Activated T-cell treated with anti-CD3 and anti-CD28 coated beads, Interleukin-2, amount 50 U/mL, for 4 hours (primary cell): ENCODE measurements at regions not wholly inside any gene's neighbourhood (a gene's known extent, or its start where the extent isn't known, plus 50 kb on each side); places are given as distances from the start of the nearest gene placed in this dataset.

Experiments
- ATAC-seq, 2 donors: fragments of 200-7000 bp; cut with Tn5 transposase; one replicate each; pipeline ENCODE4 v1.10.0; 2021
- DNase-seq: peaks from one replicate; pipeline ENCODE4 v3.0.0-alpha.2; 2020
- H3K27me3 Mint-ChIP-seq: one replicate; pipeline ENCODE4 v1.8.0; 2021; ENCODE audit warnings: low read depth, mixed read lengths
- H3K36me3 Mint-ChIP-seq: one replicate; pipeline ENCODE4 v1.8.0; 2022; ENCODE audit warnings: mixed read lengths; ENCODE audit not compliant: insufficient read depth
- H3K4me1 Mint-ChIP-seq: one replicate; pipeline ENCODE4 v1.8.0; 2021; ENCODE audit warnings: low read depth, mixed read lengths
- H3K4me3 Mint-ChIP-seq: one replicate; pipeline ENCODE4 v1.8.0; 2021; ENCODE audit warnings: mild to moderate bottlenecking, moderate library complexity, mixed read lengths
- H3K9me3 Mint-ChIP-seq: one replicate; pipeline ENCODE4 v1.8.0; 2021; ENCODE audit warnings: mixed read lengths

DNA sequence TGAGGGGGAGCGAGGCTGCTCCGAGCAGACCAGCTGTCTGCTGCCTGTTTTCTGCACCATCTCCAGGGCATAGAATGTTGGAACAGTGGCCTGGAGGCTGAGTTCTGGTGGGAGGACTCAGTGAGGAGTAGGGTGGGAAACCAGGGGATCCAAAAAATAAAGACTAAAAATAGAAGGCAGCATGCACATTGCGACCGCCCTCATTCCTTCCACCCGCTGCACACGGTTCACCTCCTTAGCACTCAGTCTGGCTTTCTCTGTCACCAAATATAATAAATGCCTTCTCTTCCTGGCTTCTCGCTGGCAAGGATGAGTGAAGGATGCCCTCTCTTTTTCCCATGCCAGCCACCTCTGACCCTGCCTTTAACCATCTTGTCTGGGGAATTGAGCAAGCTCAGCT lies 146.2 kb downstream of the AACS start:
- H3K36me3 Mint-ChIP-seq, result no peaks in the 10 kb centered on the region
- no peak overlapping the region for H3K4me3 Mint-ChIP-seq
- DNase-seq, result no peak
- H3K4me1 Mint-ChIP-seq, result no peaks in the 10 kb centered on the region
- H3K9me3 Mint-ChIP-seq, result no peaks in the 10 kb centered on the region
- ATAC-seq, result no peak
- peaks cover 20% of the 10 kb centered on the region for H3K27me3 Mint-ChIP-seq

- DNase-seq (no peak), ATAC-seq (no peak)
- Mint-ChIP-seq H3K4me3 (no peak overlapping the region), H3K36me3 (no peaks in the 10 kb centered on the region), H3K4me1 (no peaks in the 10 kb centered on the region), H3K9me3 (no peaks in the 10 kb centered on the region), H3K27me3 (peaks cover 9% of the 10 kb centered on the region)
These were observed 149.1 kb downstream of the AACS start for GRCh38 chr12:125214289-125214688.

GRCh38 chr12:125216756-125217155 lies 151.5 kb downstream of the AACS start:
- no peak for ATAC-seq

GRCh38 chr12:125217308-125217707 lies 152.1 kb downstream of the AACS start:
- no peaks in the 10 kb centered on the region for H3K9me3 Mint-ChIP-seq
- no peak for ATAC-seq
- H3K4me3 Mint-ChIP-seq, result no peak overlapping the region
- peaks cover 8% of the 10 kb centered on the region for H3K27me3 Mint-ChIP-seq
- H3K36me3 Mint-ChIP-seq, result no peaks in the 10 kb centered on the region
- H3K4me1 Mint-ChIP-seq, result no peaks in the 10 kb centered on the region
- no peak for DNase-seq

More at GRCh38 chr12:125216756-125217155, 151.5 kb downstream of the AACS start:
- no peak for DNase-seq
- no peaks in the 10 kb centered on the region for H3K4me1 Mint-ChIP-seq
- H3K9me3 Mint-ChIP-seq, result no peaks in the 10 kb centered on the region
- H3K36me3 Mint-ChIP-seq, result no peaks in the 10 kb centered on the region
- H3K4me3 Mint-ChIP-seq, result no peak overlapping the region
- peaks cover 8% of the 10 kb centered on the region for H3K27me3 Mint-ChIP-seq

GRCh38 chr12:125218952-125219351 lies 153.7 kb downstream of the AACS start:
- Mint-ChIP-seq H3K4me1 (no peaks in the 10 kb centered on the region), H3K4me3 (no peak overlapping the region)
- DNase-seq, result no peak

GRCh38 chr12:125220404-125221273 lies 155.4 kb downstream of the AACS start:
- Mint-ChIP-seq H3K4me1 (no peaks in the 10 kb centered on the region), H3K27me3 (peaks cover 11% of the 10 kb centered on the region), H3K36me3 (no peaks in the 10 kb centered on the region), H3K4me3 (no peak overlapping the region), H3K9me3 (no peaks in the 10 kb centered on the region)
- no peak for DNase-seq
- no peak for ATAC-seq

More at GRCh38 chr12:125218952-125219351, 153.7 kb downstream of the AACS start:
- Mint-ChIP-seq H3K36me3 (no peaks in the 10 kb centered on the region), H3K27me3 (peaks cover 9% of the 10 kb centered on the region), H3K9me3 (no peaks in the 10 kb centered on the region)
- no peak for ATAC-seq

- ATAC-seq (no peak), DNase-seq (no peak)
- Mint-ChIP-seq H3K36me3 (no peaks in the 10 kb centered on the region), H3K9me3 (no peaks in the 10 kb centered on the region), H3K4me3 (no peak overlapping the region), H3K27me3 (peaks cover 12% of the 10 kb centered on the region), H3K4me1 (no peaks in the 10 kb centered on the region)
These were observed 156.4 kb downstream of the AACS start for GRCh38 chr12:125221602-125222001.

- peaks cover 14% of the 10 kb centered on the region for H3K27me3 Mint-ChIP-seq
- ATAC-seq (no peak), DNase-seq (no peak)
- no peaks in the 10 kb centered on the region for H3K36me3 Mint-ChIP-seq
- no peaks in the 10 kb centered on the region for H3K9me3 Mint-ChIP-seq
- no peaks in the 10 kb centered on the region for H3K4me1 Mint-ChIP-seq
- no peak overlapping the region for H3K4me3 Mint-ChIP-seq
These were observed 157.6 kb downstream of the AACS start for GRCh38 chr12:125222876-125223275.

DNA sequence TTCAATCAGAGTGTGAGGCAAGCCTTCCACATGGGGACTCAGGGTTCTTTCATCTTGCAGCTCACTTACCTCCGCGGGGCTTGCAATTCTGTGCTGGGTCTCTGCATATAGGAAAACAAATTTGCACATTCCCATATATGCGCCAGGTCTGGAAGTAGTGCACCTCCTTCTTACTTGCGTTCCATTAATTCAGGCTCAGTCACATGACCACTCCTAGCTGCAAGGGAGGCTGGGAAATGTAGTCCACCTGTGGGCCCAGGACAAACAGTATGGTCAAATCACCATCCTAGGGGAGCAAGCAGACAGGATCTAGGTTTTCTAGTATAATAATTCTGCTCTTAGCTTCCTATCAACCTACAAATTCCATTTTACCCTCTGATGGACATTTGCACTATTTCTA lies 160.4 kb downstream of the AACS start:
- Mint-ChIP-seq H3K9me3 (no peaks in the 10 kb centered on the region), H3K4me1 (no peaks in the 10 kb centered on the region), H3K36me3 (no peaks in the 10 kb centered on the region), H3K4me3 (no peak overlapping the region), H3K27me3 (peaks cover 14% of the 10 kb centered on the region)
- ATAC-seq, result no peak
- no peak for DNase-seq

DNA sequence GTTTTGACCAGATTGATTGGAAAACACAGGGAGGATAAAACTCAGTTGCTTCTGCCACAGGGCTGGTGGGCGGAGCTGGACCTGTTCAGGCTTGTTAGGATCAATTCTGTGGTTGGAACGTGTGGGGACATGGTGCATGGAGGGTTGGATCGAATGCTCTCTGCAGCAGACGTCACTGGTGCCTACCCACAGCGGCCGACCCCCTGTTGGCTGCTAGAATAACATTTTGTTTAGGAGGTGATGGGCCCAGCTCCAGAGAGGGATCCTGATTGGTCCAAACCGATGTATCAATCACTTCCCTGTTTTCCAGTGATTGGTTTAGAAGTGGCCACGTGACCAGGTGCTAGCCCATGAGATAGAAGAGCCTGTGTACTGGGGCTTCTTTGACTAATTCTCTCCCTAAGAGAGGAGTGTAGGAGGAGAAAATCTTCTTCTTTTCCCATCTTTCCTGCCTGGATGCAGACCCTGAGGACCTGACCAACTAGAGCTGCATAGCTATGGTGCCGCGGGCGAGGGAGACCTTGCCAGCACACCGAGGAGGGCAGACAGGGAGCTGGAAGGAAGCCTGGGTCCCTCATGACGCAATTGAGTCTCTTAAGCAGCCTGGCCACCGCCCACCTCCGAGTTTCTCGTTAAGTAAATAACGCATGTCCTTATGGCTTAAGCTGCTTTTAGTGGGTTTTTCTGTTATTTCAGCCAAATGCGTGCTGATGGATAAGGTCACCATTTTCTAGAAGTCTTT lies 163.5 kb downstream of the AACS start:
- no peaks in the 10 kb centered on the region for H3K9me3 Mint-ChIP-seq
- ATAC-seq (no peak), DNase-seq (no peak)
- no peak overlapping the region for H3K4me3 Mint-ChIP-seq
- peaks cover 10% of the 10 kb centered on the region for H3K27me3 Mint-ChIP-seq
- H3K4me1 Mint-ChIP-seq, result no peaks in the 10 kb centered on the region
- H3K36me3 Mint-ChIP-seq, result no peaks in the 10 kb centered on the region

DNA sequence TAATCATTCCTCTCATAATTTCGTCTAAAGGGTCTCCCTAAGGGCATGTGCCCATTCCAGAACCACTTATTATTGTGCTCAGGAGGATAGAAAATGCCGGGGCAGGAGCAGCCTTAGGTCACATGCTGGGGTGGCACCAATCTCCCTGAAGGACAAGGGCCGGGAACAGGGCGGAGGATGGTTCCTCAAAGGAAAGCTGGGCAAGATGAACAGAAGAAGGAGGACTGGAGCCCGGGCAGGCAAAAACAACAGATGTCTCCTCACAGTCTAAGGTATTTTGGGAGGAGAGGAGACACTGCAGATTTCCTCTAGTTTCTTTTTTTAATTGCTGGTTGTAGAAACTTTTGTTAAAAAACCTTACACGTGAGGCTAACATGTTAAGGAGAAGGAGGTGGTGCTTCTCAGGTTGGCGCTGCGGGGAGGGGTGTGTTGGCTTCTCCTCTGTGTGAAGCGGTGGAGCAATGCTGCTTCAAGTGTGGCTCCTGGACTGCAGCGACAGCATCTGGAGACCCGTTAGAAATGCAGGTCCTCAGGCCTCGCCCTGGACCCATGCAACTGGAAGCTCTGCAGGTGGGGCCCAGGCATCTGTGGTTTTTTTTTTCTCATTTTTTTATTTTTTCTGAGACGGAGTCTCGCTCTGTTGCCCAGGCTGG lies 164.8 kb downstream of the AACS start:
- H3K9me3 Mint-ChIP-seq, result no peaks in the 10 kb centered on the region

GRCh38 chr12:125233319-125233718 lies 168.1 kb downstream of the AACS start:
- Mint-ChIP-seq H3K36me3 (no peaks in the 10 kb centered on the region), H3K4me1 (no peaks in the 10 kb centered on the region), H3K27me3 (peaks cover 10% of the 10 kb centered on the region), H3K4me3 (no peak overlapping the region), H3K9me3 (no peaks in the 10 kb centered on the region)
- ATAC-seq (no peak), DNase-seq (no peak)

More for the DNA sequence above, 164.8 kb downstream of the AACS start:
- no peak for DNase-seq
- no peaks in the 10 kb centered on the region for H3K4me1 Mint-ChIP-seq
- no peak overlapping the region for H3K4me3 Mint-ChIP-seq
- H3K36me3 Mint-ChIP-seq, result no peaks in the 10 kb centered on the region
- no peak for ATAC-seq
- peaks cover 12% of the 10 kb centered on the region for H3K27me3 Mint-ChIP-seq

GRCh38 chr12:125239563-125239962 lies 174.3 kb downstream of the AACS start:
- H3K27me3 Mint-ChIP-seq, result peaks cover 12% of the 10 kb centered on the region
- H3K36me3 Mint-ChIP-seq, result no peaks in the 10 kb centered on the region
- no peak for ATAC-seq
- H3K4me3 Mint-ChIP-seq, result no peak overlapping the region
- no peak for DNase-seq
- no peaks in the 10 kb centered on the region for H3K9me3 Mint-ChIP-seq
- H3K4me1 Mint-ChIP-seq, result no peaks in the 10 kb centered on the region

GRCh38 chr12:125240717-125241116 lies 175.5 kb downstream of the AACS start:
- H3K9me3 Mint-ChIP-seq, result no peaks in the 10 kb centered on the region
- H3K36me3 Mint-ChIP-seq, result no peaks in the 10 kb centered on the region
- no peak for DNase-seq
- ATAC-seq, result no peak
- H3K4me1 Mint-ChIP-seq, result no peaks in the 10 kb centered on the region
- H3K4me3 Mint-ChIP-seq, result no peak overlapping the region
- H3K27me3 Mint-ChIP-seq, result peaks cover 14% of the 10 kb centered on the region
